Suprapubic skin (tissue), 4 donors: ENCODE measurements at regions not wholly inside any gene's neighbourhood (a gene's known extent, or its start where the extent isn't known, plus 50 kb on each side); places are given as distances from the start of the nearest gene placed in this dataset.

ENCODE experiments used
- DNase-seq, 2 donors: peaks; one replicate each; pipeline ENCODE4 v3.0.0-alpha.2; 2019; ENCODE audit warnings: low spot score in 2 of 2
- H3K27ac ChIP-seq: fragments of 200-600 bp; sonication (generic); one replicate; pipeline ENCODE4 v1.5.1; 2019
- H3K27me3 ChIP-seq: fragments of 200-600 bp; sonication (generic); one replicate; pipeline ENCODE4 v1.5.1; 2019
- H3K36me3 ChIP-seq: fragments of 200-600 bp; sonication (generic); one replicate; pipeline ENCODE4 v1.5.1; 2019
- H3K4me1 ChIP-seq: fragments of 200-600 bp; sonication (generic); one replicate; pipeline ENCODE4 v1.5.1; 2019
- H3K4me3 ChIP-seq: fragments of 200-600 bp; sonication (generic); one replicate; pipeline ENCODE4 v1.5.1; 2019; ENCODE audit warnings: mild to moderate bottlenecking
- H3K9me3 ChIP-seq: fragments of 200-600 bp; sonication (generic); one replicate; pipeline ENCODE4 v1.5.1; 2019
- CTCF ChIP-seq, 2 donors: fragments of 200-600 bp in 1 of 2; fragments of 450-650 bp in 1 of 2; sonication (generic) in 1 of 2; IDR thresholded peaks; one replicate each; pipeline ENCODE4 v1.5.1; 2016 to 2019; ENCODE audit warnings: antibody characterized with exemption in 2 of 2, mild to moderate bottlenecking in 1 of 2, moderate library complexity in 1 of 2
- EP300 ChIP-seq: sonication (generic); formaldehyde crosslinking; IDR thresholded peaks from one replicate; pipeline ENCODE4 v1.6.1; 2017; ENCODE audit warnings: antibody characterized with exemption
- POLR2A ChIP-seq, 2 donors: fragments of 450-650 bp; IDR thresholded peaks; one replicate each; pipeline ENCODE4 v1.6.1; 2017; ENCODE audit warnings: antibody characterized with exemption in 2 of 2, mild to moderate bottlenecking in 2 of 2, moderate library complexity in 2 of 2
- POLR2AphosphoS5 ChIP-seq, 3 donors: sonication (generic); formaldehyde crosslinking; IDR thresholded peaks; one replicate each; pipeline ENCODE4 v1.6.1; 2017; ENCODE audit warnings: antibody characterized with exemption in 3 of 3
- WGBS: methylation state at CpG from one replicate; pipeline ENCODE4 v1.1.5; 2018; 5-methylcytosine and 5-hydroxymethylcytosine counted together

GRCh38 chr6:67031451-67031850 is 1324.4 kb upstream of the EYS start:
- Histone ChIP-seq H3K4me1 (no peaks in the 10 kb centered on the region), H3K27ac (no peak overlapping the region), H3K9me3 (no peaks in the 10 kb centered on the region), H3K4me3 (no peak overlapping the region), H3K36me3 (no peaks in the 10 kb centered on the region), H3K27me3 (no peaks in the 10 kb centered on the region)
- TF ChIP-seq EP300 = no peak
- TF ChIP-seq POLR2A (IDR thresholded peaks at IDR 0.05) = no peak
- no peak for TF ChIP-seq CTCF (IDR thresholded peaks at IDR 0.05)
- TF ChIP-seq POLR2AphosphoS5 (IDR thresholded peaks at IDR 0.05) = no peak
- 85% methylated on average over 5 of the region's 9 CpGs for WGBS
- DNase-seq = no peak

- H3K27ac ChIP-seq = no peak overlapping the region
- no peak for DNase-seq
- TF ChIP-seq POLR2AphosphoS5 (IDR thresholded peaks at IDR 0.05) = no peak
- no peaks in the 10 kb centered on the region for H3K27me3 ChIP-seq
- H3K4me3 ChIP-seq = no peak overlapping the region
- 97% methylated on average over 17 of the region's 19 CpGs for WGBS
- H3K9me3 ChIP-seq = no peaks in the 10 kb centered on the region
- no peaks in the 10 kb centered on the region for H3K4me1 ChIP-seq
- no peaks in the 10 kb centered on the region for H3K36me3 ChIP-seq
Measured at GRCh38 chr6:67030861-67031260, 1323.8 kb upstream of the EYS start.

GRCh38 chr6:67016921-67017460 is 1310.0 kb upstream of the EYS start:
- no peak for DNase-seq
- Histone ChIP-seq H3K9me3 (no peaks in the 10 kb centered on the region), H3K27ac (no peak overlapping the region), H3K4me3 (no peak overlapping the region), H3K27me3 (no peaks in the 10 kb centered on the region), H3K4me1 (no peaks in the 10 kb centered on the region), H3K36me3 (no peaks in the 10 kb centered on the region)
- no peak for TF ChIP-seq EP300
- no peak for TF ChIP-seq CTCF (IDR thresholded peaks at IDR 0.05)
- TF ChIP-seq POLR2AphosphoS5 (IDR thresholded peaks at IDR 0.05) = no peak
- TF ChIP-seq POLR2A (IDR thresholded peaks at IDR 0.05) = no peak
- 28% methylated on average over 1 of the region's 1 CpG for WGBS

- no peak overlapping the region for H3K27ac ChIP-seq
- DNase-seq = no peak
- WGBS = 73% methylated on average over 4 of the region's 4 CpGs
- TF ChIP-seq POLR2AphosphoS5 (IDR thresholded peaks at IDR 0.05) (no peak), CTCF (IDR thresholded peaks at IDR 0.05) (no peak), POLR2A (IDR thresholded peaks at IDR 0.05) (no peak), EP300 (no peak)
- H3K4me1 ChIP-seq = no peaks in the 10 kb centered on the region
- H3K9me3 ChIP-seq = no peaks in the 10 kb centered on the region
- H3K27me3 ChIP-seq = no peaks in the 10 kb centered on the region
- no peaks in the 10 kb centered on the region for H3K36me3 ChIP-seq
- no peak overlapping the region for H3K4me3 ChIP-seq
Measured at GRCh38 chr6:67011441-67011840, 1304.4 kb upstream of the EYS start.

GRCh38 chr6:67009818-67010217 is 1302.8 kb upstream of the EYS start:
- no peaks in the 10 kb centered on the region for H3K27me3 ChIP-seq
- TF ChIP-seq POLR2AphosphoS5 (IDR thresholded peaks at IDR 0.05) = no peak
- no peak for TF ChIP-seq CTCF (IDR thresholded peaks at IDR 0.05)
- no peak for TF ChIP-seq EP300
- TF ChIP-seq POLR2A (IDR thresholded peaks at IDR 0.05) = no peak
- H3K36me3 ChIP-seq = no peaks in the 10 kb centered on the region
- DNase-seq = no peak
- H3K4me1 ChIP-seq = no peaks in the 10 kb centered on the region
- H3K4me3 ChIP-seq = no peak overlapping the region
- WGBS = 54% methylated on average over 8 of the region's 8 CpGs
- H3K27ac ChIP-seq = no peak overlapping the region
- no peaks in the 10 kb centered on the region for H3K9me3 ChIP-seq

- H3K27me3 ChIP-seq = no peaks in the 10 kb centered on the region
- H3K4me3 ChIP-seq = no peak overlapping the region
- DNase-seq = no peak
- H3K27ac ChIP-seq = no peak overlapping the region
- no peak for TF ChIP-seq POLR2AphosphoS5 (IDR thresholded peaks at IDR 0.05)
- no peak for TF ChIP-seq EP300
- TF ChIP-seq CTCF (IDR thresholded peaks at IDR 0.05) = no peak
- TF ChIP-seq POLR2A (IDR thresholded peaks at IDR 0.05) = no peak
- no peaks in the 10 kb centered on the region for H3K36me3 ChIP-seq
- 93% methylated on average over 3 of the region's 3 CpGs for WGBS
- H3K4me1 ChIP-seq = no peaks in the 10 kb centered on the region
- no peaks in the 10 kb centered on the region for H3K9me3 ChIP-seq
Measured at GRCh38 chr6:67003844-67004243, 1296.8 kb upstream of the EYS start.
